NCI-H2029 (cell line): ENCODE measurements at regions not wholly inside any gene's neighbourhood (a gene's known extent, or its start where the extent isn't known, plus 50 kb on each side); places are given as distances from the start of the nearest gene placed in this dataset.

ENCODE experiments used
- DNase-seq: peaks from one replicate; lab custom pipeline; 2025; lab: John Stamatoyannopoulos, UW

DNA sequence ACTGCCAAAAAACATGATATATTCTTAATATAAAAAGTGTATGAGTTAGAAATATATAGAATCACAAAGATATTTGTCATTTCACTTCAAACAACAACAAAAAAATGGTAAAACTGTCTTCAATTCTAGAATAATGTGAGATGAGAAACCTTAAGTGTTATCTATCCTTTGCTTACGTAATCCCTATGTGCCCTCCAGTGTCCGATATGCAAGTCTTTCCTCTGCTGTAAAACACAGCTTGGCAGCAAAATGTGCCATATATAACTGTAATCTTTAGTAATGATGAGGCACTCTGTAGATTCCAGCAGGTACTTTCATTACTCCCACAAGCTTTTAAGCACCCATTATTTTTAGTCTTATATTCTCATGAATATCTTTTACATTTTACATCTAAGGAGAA, 555.1 kb upstream of the FRG1 start:
- DNase-seq, result no peak

DNA sequence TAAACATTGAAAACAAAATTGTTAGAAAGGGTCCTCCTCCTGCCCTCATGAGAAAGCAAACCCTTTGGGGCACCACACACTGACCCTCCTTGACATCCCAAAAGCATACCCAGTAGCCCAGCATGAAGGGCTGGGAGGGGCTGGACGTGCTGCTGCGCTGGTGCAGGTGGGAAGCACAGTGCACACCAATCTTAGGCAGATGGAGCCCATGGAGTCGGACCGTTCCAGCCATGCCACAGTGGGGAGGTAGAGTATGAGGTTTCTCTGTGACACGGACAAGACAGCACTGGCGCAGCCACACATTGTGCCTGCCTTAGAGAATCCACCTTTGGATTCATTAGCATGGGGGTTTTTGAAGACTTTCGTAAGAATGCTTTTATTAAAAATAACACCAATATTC, 544.2 kb upstream of the FRG1 start:
- no peak for DNase-seq

DNA sequence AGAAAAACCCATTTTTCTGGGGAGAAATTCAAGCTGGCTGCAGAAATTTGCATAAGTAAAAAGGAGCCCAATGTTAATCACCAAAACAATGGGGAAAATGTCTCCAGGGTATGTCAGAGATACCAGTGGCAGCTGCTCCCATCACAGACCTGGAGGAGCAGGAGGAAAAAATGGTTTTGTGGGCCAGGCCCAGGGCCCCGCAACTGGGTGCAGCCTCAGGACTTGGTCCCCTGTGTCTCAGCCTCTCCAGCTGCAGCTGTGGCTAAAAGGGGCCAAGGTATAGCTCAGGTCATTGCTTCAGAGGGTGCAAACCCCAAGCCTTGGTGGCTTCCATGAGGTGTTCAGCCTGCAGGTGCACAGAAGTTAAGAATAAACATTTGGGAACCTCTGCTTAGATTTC, 536.4 kb upstream of the FRG1 start:
- DNase-seq, result no peak

DNA sequence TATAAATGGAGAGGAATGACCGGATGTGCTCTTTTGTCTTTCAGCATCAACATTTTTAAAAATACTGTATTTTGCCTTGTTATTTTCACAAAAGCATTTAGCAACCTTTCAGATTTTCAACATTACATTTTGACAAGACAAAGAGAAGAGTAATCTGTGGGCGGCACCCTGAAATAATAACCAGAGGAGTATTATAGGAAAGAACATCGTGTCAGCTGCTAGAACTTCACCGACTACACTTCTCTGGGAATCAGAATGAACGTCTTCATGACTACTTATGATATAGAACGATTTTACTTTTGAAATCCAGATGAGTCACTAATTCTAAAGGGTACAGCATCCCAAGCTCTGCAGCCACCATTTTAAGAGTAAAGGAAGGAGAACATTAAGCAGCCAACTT, 531.5 kb upstream of the FRG1 start:
- DNase-seq, result no peak

DNA sequence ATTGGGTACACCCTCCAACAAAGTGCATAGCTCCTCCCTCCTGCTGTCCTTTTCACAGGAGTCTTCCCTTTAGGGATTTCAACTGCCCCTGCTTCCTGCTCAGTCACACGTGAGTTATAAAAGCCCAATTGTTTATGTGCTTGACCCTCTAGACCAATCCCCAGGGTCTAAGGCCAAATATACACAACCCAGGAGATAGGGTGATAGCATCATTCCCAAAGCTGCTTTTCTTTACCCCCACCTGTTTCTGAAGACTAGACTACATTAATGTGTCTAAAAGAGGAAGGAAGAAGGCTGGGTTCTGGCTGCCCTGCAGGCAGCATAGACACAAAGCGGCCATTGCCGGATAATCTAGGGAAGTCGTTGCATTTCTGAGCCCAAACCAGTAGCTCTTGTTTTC, 526.7 kb upstream of the FRG1 start:
- no peak for DNase-seq

DNA sequence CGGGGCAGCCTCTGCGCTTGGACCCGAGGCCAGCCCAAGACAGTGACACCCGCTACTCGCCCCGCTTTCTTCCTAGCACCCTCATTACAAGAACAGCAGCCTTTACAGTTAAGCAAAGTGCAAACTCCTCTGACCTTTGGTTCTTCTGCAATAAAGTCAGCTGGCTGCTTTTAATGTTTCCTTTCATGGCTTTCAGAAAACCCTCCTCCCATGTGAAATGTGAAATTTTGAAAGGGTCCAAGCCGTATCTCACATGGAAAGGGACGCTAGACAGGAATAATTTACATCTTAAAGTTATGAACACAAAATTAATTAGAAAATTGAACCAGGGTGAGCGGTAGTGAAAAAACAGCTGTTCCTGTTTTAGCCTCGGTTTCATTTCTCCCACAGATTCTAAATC, 520.1 kb upstream of the FRG1 start:
- DNase-seq, result no peak

DNA sequence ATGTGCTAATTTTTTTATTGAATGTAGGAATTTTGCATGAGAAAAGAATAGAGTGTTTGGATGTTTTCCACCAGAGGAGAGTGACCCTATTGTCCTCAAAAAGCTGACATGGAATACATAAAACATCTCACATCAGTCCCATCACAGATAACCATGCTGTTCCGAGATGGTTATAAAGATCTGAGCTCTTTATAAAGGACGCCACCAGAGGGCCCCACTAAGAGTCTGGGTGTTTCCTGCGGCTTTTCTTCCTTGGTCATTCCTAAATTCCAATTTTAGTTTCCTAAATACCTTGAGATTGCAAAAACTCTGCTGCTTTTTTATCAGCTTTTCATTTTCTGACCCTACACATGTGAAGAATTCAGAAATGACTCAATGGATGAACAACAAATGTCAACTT, 504.5 kb upstream of the FRG1 start:
- DNase-seq, result no peak

DNA sequence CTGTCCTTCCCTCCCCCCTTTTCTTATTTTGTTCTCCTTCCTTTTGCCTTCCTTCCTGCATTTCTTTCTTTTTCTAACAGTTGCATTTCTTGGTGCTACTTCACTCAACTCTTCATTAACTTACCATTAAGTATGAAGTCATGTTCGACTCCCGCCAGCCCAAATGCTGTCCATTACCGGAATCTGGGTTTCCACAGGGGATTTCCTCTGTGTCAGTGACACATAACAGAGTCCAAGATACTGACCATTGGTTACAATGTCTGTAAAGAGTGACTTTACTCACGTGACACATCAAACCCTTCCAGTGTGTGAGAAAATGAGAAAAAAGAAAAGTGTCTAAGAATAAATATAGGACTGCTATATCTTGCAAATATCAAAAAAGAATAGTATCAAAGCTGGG, 500.0 kb upstream of the FRG1 start:
- DNase-seq, result no peak

DNA sequence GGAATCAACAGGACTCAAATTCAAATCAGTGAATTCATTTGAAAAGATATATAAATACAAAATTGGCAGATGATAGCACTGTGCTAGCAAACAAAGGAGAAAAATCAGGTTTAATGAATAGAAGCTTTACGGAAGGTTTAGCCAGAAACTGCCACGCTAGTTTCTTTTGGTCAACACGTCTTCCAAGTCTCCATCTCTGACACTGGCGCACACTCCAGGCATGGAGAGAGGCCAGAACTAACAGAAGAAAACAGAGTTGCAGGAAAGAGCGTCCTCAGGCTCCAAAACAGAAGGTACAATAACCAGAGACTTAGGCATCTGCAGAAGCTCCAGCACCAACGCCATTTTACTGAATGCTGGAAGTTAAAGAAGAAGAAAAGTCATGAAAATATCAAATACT, 497.3 kb upstream of the FRG1 start:
- DNase-seq, result no peak

DNA sequence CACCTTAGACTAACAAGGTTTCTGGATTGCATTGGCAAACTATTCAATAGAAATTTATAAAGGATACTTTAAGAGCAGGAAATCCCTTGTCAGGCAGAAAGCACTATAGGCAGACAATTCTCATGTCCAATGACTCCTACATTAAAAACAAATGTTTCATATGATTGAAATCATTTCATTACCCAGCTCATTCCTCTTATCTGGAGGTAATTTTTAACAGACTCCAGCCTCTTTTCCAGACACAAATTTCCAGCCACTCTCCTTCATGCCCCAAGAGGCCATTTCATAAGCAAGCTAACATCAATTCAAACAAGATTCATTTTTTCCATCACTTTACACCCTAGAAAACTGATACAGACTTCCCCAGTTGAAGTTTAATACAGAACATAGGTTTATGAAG, 495.1 kb upstream of the FRG1 start:
- no peak for DNase-seq

DNA sequence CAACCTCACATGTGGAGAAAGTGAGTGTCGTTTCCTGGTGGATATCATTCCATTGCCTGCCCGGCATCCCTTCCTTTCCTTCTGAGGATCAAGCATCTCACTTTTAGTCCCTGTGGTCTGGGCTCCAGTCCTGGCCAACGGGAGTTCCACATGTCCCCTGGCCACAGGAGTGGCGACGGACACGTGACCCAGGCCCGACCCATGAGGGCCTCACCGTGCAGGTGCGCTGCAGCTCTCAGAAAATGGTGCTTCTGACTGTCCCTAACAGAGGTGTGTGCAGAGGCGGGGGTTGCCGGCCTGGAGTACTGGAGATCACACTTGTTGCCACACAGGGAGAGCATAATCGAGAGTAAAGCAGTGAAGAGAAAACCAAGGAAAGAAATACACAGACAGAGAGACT, 476.9 kb upstream of the FRG1 start:
- no peak for DNase-seq

DNA sequence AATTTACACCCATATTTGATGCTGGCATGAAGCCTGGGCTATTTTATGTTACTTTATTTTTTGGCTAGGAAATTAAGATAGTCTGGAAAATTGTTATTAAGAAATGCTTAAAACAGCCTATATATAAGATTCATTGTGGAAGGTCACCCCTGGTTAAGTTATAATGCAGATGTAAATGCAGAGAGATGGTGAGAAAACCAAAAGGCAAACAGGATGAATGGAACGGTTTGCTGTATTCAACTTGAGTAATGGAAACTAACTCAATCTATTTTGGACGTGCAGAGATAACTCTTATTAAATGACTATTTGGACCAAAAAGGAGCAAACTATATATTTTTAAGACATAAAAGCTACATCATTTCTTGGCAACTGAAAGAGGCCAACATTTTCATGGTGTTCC, 446.3 kb upstream of the FRG1 start:
- DNase-seq, result no peak

DNA sequence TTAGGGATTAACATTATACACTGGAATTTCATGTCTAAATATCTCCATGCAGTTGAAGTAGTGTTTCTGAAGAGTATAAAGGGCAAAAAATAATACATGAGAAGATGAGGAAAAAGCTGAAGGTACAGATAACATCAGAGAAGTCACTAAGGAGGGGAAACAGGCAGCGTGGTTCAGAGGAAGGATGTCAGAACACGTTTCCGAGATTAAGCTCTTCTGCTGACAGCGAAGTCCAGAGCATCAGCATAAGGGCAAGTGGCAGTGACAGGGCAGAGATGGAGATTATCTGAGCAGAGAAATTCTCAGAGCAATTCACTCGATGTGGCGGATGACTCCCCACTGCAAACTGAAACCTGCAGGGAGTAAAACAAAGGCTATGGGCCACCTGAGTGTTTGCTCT, 443.2 kb upstream of the FRG1 start:
- DNase-seq, result no peak

DNA sequence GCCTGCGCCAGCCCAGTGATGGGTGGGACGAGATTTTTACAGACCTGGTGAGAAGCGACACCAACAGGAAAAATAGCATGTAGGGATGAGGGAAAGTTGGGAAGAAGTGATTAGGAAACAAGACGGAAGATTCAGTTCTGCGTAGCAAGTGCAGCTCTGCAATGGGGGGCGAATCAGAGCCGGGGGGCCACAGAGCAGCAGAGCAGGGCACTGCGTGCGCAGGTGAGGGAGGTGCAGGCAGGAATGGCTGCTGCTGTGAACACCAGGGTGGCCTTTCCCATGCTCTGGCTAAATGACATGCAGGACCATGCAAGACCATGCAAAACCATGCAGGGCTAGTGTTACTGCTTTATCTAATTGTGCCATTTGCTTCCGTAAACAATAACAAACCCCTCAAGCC, 442.7 kb upstream of the FRG1 start:
- DNase-seq, result no peak

DNA sequence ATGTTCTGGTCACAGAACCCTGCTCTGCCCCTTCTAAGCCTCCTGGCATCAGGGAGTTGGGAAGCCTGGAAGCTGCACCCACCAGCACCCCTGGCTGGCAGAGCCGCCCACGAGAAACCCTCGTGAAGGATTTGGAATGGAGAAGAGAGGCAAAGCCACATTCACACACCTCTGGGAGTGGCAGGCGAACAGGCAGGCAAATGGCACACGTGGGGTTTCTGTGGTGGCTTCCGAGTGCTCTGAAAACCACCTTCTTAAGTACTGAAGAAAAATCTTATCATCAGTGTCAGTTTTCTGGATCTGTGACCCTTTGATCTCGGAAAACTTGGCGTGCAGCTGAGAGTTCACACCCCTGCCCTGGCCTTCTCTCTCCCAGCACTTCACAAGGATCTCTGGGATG, 442.2 kb upstream of the FRG1 start:
- no peak for DNase-seq

DNA sequence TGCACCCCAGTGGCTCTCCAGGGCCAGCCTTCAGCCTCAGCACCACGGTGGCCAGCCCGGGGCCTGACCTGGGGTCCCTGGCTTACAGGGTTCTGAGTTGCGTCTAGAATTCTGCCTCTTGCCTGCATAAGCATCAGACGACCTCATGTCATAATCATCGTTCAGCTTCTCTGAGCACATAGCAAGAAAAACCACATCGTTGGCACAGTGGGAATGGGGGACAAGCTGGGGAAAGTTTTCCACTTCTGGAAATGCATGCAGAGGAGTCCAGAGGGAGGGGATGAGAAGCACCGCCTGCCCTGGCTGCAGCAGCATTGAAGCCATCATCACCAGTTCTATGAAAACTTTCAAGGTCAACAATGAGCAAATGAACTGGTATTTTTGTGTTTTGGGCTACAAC, 441.0 kb upstream of the FRG1 start:
- DNase-seq, result no peak

DNA sequence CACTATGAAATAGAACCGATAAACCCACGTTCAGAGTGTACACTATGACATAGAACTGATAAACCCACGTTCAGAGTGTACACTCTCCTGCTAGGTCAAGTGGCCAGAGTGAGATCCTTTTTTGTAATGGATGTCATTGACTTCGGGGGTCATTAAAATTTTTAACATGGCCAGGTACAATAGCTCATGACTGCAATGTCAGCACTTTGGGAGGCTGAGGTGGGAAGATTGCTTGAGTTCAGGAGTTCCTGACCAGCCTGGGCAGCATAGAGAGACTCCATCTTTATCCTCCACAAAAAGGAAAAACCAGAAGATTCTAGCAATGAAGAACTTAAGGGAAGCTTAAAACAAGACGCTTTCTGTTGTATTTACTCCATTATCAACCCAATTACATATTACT, 439.7 kb upstream of the FRG1 start:
- DNase-seq, result no peak

DNA sequence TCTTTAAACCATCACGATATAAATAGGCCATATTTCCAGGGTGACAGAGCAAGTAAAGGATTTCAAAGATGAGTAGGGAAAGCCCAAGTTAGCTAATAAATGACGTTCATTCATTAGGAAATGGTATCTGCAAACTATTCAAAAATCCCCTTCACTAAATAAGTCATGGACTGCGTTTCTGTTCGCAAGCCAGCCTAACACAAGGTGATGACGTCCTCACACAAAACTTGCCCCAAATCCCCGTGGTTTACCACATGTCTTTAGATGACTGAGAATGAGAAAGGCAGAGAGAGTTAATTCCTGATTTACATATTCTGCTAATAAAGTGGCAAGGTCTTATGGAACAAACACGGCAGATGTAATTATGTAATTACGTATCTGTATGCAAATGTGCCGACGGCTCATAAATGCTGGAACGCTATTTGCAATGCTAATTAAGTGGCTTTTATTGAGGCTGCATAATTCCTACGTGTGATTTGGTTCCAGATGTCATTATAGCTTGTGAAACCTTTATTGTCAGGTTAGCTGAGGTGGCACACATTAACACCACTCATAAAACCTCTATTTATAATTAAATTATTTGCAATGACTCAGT, 437.7 kb upstream of the FRG1 start:
- no peak for DNase-seq

DNA sequence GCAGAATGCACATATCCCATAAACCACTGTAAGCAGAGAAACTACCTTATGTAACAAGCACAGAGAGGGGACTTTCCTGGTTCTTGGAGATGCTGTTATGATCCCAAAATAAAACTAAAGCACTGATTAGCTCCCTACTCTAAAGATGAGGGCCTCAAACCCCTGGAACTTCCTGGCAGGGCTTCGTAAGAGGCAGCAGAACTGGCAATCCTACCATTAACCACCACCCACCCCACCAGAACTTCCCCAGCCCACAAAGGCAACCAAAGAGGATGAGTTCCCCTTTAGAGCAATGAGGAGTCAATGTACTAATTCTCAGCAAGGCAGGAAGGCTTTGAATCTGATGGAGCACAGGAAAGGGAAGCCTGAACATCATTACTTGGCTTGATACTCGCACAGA, 436.5 kb upstream of the FRG1 start:
- DNase-seq, result no peak

DNA sequence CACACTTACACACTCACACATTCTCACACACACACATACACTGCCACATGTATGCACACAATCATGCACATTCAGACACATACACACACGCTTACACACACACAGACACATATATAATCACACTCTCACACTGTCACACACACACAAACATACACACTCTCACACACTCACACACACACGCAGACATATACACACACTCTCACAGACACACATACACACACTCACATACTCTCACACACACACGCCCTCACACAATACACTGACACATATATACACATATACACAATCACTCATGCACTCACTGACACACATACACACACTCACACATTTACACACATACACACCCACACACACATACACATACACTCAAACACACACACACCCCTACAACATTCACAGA, 435.3 kb upstream of the FRG1 start:
- no peak for DNase-seq

DNA sequence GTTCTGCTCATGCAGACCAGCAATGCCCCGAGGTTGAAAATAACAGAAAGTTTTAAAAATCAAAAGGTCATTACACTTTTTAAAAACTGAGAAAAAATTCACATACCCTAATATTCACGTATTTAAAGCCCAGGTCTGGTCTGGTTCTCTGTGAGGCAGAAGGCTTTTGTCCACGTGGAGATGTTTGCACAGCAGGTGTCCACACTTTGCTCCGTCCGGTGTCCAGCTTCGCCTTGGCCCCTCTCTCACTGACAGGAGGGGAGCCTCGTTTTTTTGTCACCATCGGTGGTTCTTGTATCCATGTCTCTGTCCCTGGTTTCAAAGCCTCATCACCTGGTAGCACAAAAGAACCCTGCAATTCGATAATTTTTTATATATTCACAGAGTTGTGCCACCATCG, 434.6 kb upstream of the FRG1 start:
- DNase-seq, result no peak

DNA sequence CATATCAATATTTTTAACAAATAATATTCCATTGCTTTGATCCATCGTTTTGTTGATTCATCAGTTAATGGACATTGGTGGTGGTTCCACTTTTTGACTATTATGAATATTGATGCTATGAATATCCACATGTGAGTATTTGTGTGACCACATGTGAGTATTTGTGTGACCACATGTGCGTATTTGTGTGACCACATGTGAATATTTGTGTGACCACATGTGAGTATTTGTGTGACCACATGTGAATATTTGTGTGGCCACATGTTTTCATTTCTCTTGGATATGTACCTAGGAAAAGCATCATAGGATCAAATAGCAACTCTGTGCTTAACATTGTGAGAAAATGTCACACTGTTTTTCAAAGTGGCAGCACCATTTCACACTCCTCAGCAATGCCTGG, 433.6 kb upstream of the FRG1 start:
- DNase-seq, result no peak

DNA sequence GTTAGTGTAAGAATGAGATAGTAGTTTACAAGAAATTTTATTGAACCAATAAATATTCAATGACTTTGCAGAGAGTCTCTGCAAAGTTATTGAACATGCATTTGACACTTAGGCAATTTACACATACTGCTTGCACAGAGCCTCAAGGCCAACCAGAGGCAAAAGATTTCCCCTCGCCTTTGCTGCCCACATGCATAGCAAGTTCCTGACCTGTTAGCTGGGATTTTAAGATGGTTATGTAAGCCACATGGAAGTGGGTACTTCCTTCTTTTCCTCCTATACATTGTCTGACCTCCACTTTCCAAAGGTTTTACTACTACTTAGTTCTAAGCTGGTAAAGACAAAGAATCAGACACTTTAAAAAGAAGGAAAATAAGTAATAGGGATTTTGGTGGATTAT, 430.1 kb upstream of the FRG1 start:
- no peak for DNase-seq

DNA sequence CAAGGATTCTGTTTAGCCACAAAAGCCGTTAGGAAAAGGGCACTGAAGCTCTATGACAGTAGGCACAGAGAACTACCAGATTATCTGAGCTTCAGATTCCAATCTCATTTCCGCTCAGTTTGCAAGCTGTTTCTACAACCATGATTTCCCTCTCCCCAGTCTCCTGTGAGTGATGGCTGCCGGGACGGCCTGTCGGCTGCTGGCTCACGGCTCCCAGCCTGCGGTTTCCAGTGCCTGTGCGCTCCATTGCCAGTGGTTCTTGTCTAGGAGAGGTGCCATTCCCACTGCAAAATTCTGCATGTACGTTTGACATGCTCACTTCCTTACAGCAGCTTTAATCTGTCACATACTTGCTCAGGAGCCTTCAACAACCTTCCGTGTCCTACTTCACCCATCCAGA, 429.1 kb upstream of the FRG1 start:
- no peak for DNase-seq

DNA sequence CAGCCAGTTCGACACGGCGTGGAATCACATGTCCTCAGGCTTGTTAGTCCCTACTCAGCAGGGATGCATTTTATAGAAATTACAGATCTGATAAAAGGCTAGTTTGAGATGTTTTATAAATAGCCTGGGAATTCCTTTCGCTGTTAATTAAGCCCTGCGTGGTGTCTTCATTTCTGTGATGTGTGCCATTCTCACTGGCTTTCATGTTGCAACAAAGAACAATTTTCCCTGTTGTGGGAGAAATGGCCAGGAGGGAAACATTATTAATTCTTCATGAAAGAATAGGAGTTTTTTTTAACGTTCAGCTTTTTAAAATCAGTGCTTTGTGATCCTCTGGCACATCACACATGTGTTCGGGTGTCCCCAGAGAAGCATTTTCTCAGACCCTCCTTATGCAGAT, 427.3 kb upstream of the FRG1 start:
- DNase-seq, result no peak
